ENCODE measurements at regions not wholly inside any gene's neighbourhood (a gene's known extent, or its start where the extent isn't known, plus 50 kb on each side); places are given as distances from the start of the nearest gene placed in this dataset.

DNA sequence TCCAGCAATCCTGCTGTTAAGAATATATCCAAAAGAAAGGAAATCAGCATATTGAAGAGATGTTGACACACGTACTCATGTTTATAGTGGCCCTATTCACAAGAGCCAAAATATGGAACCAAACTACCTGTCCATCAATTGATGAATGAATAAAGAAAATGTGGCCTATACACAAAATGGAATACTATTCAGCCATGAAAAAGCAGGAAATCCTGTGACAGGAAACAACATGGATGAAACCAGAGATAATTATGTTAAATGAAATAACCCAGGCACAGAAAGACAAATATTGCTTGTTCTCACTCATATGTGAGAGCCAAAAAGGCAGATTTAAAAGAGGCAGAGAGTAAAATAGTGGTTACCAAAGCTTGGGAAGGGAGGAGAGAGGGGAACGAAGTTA is 127.1 kb downstream of the KCNJ2 start:
- intact Hi-C loops (cut with DNase I; ENCODE audit: low total_unique reads) = no loop called here
- WGBS, 5 donors = 73 to 98% (median 90%) methylated on average over 2 of the region's 2 CpGs
- no peak for DNase-seq
- Histone ChIP-seq H3K4me3 (no peak overlapping the region), H3K9me3 (no peaks in the 10 kb centered on the region), H3K4me1 (peaks cover 0 to 6% (median 0%) of the 10 kb centered on the region in 4 donors), H3K36me3 (no peaks in the 10 kb centered on the region), H3K27ac (no peak overlapping the region), H3K27me3 (no peaks in the 10 kb centered on the region)
- TF ChIP-seq POLR2AphosphoS5 (IDR thresholded peaks at IDR 0.05) (no peak), POLR2A (IDR thresholded peaks at IDR 0.05) (no peak), EP300 (IDR thresholded peaks at IDR 0.05) (no peak)
- TF ChIP-seq, protein P1, sequence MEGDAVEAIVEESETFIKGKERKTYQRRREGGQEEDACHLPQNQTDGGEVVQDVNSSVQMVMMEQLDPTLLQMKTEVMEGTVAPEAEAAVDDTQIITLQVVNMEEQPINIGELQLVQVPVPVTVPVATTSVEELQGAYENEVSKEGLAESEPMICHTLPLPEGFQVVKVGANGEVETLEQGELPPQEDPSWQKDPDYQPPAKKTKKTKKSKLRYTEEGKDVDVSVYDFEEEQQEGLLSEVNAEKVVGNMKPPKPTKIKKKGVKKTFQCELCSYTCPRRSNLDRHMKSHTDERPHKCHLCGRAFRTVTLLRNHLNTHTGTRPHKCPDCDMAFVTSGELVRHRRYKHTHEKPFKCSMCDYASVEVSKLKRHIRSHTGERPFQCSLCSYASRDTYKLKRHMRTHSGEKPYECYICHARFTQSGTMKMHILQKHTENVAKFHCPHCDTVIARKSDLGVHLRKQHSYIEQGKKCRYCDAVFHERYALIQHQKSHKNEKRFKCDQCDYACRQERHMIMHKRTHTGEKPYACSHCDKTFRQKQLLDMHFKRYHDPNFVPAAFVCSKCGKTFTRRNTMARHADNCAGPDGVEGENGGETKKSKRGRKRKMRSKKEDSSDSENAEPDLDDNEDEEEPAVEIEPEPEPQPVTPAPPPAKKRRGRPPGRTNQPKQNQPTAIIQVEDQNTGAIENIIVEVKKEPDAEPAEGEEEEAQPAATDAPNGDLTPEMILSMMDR (IDR thresholded peaks at IDR 0.05) = no peak

DNA sequence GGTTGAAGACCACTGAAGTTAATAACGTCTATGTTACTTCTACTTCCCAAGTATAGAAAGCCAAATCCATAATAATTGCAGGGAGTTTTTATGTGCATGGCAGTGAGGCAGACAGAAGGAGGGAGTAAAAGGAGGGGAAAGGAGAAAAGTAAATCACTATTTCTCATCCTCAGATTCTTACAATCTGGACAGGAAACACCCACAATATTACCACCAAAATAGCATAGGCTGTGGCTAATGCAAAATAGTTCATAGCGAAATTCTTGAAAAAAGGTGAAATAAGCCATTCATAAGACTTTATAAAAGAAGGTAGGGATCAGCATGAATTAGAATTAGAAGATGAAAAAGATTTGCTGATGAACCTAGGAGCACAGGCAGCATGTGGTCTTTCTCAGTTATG is 128.1 kb downstream of the KCNJ2 start:
- no peak overlapping the region for H3K27ac ChIP-seq
- no peaks in the 10 kb centered on the region for H3K27me3 ChIP-seq
- no peak overlapping the region for H3K4me3 ChIP-seq
- no peaks in the 10 kb centered on the region for H3K9me3 ChIP-seq
- 76 to 91% (median 79%) methylated on average over 2 of the region's 2 CpGs for WGBS, 5 donors
- intact Hi-C loops (cut with DNase I; ENCODE audit: low total_unique reads) = no loop called here
- H3K4me1 ChIP-seq = peaks cover 0 to 6% (median 0%) of the 10 kb centered on the region in 4 donors
- no peak for DNase-seq
- no peaks in the 10 kb centered on the region for H3K36me3 ChIP-seq
- no peak for TF ChIP-seq EP300 (IDR thresholded peaks at IDR 0.05)
- TF ChIP-seq, protein P1 (IDR thresholded peaks at IDR 0.05) = no peak
- no peak for TF ChIP-seq POLR2AphosphoS5 (IDR thresholded peaks at IDR 0.05)
- no peak for TF ChIP-seq POLR2A (IDR thresholded peaks at IDR 0.05)

DNA sequence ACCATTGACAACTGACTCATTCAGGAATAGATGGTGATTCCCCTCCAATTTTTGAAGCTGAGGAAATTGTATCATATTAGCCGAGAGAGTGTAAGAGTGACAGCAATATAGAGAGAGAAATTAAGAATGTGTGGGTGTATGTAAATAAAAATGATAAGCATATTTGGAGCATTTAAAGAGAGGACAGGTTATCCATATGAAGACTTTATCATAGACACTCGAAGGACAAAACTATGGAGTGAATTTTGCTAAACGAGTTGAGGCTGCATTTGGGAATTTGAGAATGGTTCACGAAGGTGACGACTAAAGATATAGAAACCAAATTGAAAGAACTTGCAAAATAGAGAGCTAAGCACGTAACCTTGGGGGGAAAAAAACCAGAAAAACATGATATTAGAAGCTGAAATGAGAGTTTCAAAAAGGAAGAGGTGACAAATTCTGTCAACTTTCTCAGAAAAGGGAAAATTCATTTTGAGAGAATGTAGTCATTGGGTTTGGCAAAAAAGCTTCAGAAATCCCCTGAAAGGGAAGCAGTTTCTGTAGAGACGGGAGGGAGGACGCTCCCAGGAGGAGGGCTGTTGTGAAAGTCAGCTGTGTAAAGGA is 129.7 kb downstream of the KCNJ2 start:
- TF ChIP-seq POLR2AphosphoS5 (IDR thresholded peaks at IDR 0.05) (no peak), POLR2A (IDR thresholded peaks at IDR 0.05) (no peak), EP300 (IDR thresholded peaks at IDR 0.05) (no peak)
- TF ChIP-seq, protein P1 (IDR thresholded peaks at IDR 0.05) = no peak
- H3K4me1 ChIP-seq = peaks cover 0 to 6% (median 0%) of the 10 kb centered on the region in 4 donors
- H3K4me3 ChIP-seq = no peak overlapping the region
- WGBS, 5 donors = 69 to 80% (median 77%) methylated on average over 8 of the region's 8 CpGs
- H3K27me3 ChIP-seq = no peaks in the 10 kb centered on the region
- no peak overlapping the region for H3K27ac ChIP-seq
- H3K9me3 ChIP-seq = no peaks in the 10 kb centered on the region
- no peaks in the 10 kb centered on the region for H3K36me3 ChIP-seq
- intact Hi-C loops (cut with DNase I; ENCODE audit: low total_unique reads) = no loop called here
- no peak for DNase-seq

DNA sequence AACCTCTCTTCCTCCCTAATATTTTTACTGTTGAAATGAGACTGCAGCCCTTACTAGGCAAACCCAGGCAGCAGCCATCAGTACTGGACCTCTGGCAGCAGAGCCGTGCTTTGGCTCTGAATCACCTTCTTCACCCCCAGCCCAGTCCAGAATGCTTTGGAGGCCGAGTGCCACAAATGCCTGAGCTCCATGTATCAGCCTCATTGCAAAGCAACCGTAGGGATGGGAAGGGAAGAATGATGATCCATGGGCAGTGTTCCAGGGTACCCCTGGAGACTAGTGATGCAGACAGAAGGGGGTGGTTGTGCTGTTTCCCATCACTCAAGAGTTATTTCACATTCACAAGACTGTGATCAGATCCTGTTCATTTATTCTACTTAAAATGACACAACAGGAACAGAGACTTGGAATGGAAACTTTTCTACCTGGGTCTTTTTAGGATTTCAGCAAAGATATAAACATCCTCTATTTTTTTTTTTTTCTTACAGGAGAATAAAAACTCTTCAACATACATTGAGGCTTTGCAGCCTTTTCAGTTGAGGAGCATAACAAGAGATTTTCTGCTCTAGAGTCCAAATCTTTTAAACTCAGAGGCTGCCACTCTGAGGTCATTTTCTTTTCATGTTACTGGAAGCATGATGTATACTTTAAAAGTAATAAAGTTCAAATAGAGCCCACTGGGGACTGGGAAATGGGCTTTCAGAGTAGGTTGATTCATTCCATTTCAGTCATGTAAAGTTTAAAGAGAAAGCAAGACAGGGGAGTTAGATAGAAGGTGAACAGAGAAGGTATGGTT is 138.3 kb downstream of the KCNJ2 start:
- Histone ChIP-seq H3K27me3 (no peaks in the 10 kb centered on the region), H3K9me3 (no peaks in the 10 kb centered on the region), H3K4me3 (no peak overlapping the region), H3K27ac (no peak overlapping the region), H3K36me3 (no peaks in the 10 kb centered on the region), H3K4me1 (no peaks in the 10 kb centered on the region)
- peak in 1 of 2 donors; percentile 49 for DNase-seq
- no peak for TF ChIP-seq EP300 (IDR thresholded peaks at IDR 0.05)
- TF ChIP-seq POLR2A (IDR thresholded peaks at IDR 0.05) = no peak
- no peak for TF ChIP-seq POLR2AphosphoS5 (IDR thresholded peaks at IDR 0.05)
- TF ChIP-seq, protein P1 (IDR thresholded peaks at IDR 0.05) = no peak
- intact Hi-C loops (cut with DNase I; ENCODE audit: low total_unique reads) = no loop called here
- 77 to 83% (median 81%) methylated on average over 3 of the region's 3 CpGs for WGBS, 5 donors

Measured in stomach (tissue), 8 donors.